ENCODE measurements at regions not wholly inside any gene's neighbourhood (a gene's known extent, or its start where the extent isn't known, plus 50 kb on each side); places are given as distances from the start of the nearest gene placed in this dataset.

- TF ChIP-seq CTCF (IDR thresholded peaks at IDR 0.05) = no peak
- intact Hi-C loops (cut with DNase I) = no loop called here
- no peak for DNase-seq
- no peak for ATAC-seq
- H3K36me3 ChIP-seq = no peaks in the 10 kb centered on the region
- no peaks in the 10 kb centered on the region for H3K27me3 ChIP-seq
- no peak overlapping the region for H3K27ac ChIP-seq
- no peaks in the 10 kb centered on the region for H3K9me3 ChIP-seq
- no peak overlapping the region for H3K4me3 ChIP-seq
- H3K4me1 ChIP-seq = no peaks in the 10 kb centered on the region
These were observed 281.8 kb downstream of the INHBA start for GRCh38 chr7:41421056-41421455.

DNA sequence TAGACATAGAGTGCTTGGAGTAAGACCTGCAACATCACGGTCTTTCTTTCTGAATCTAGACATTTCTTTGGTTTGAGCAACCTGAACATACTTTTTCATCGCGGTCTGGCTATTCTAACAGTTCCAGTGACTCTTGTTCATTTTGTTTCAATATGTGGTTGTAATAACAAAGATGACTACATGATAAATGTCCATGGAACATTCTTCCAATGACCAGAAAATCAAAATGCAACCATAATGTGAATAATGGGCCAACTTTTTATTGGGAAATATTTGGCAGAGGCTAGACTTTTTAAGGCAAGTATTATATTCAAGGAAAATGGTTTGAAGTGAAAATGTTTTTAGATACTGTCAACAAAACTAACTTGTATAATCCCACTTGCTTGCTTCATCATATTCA lies 282.5 kb downstream of the INHBA start:
- DNase-seq (no peak), ATAC-seq (no peak)
- intact Hi-C loops (cut with DNase I) = no loop called here
- Histone ChIP-seq H3K4me1 (no peaks in the 10 kb centered on the region), H3K9me3 (no peaks in the 10 kb centered on the region), H3K27ac (no peak overlapping the region), H3K36me3 (no peaks in the 10 kb centered on the region), H3K27me3 (no peaks in the 10 kb centered on the region), H3K4me3 (no peak overlapping the region)
- TF ChIP-seq CTCF (IDR thresholded peaks at IDR 0.05) = no peak

- no peak for DNase-seq
- no peaks in the 10 kb centered on the region for H3K9me3 ChIP-seq
- no peak overlapping the region for H3K27ac ChIP-seq
- no peak overlapping the region for H3K4me3 ChIP-seq
- H3K4me1 ChIP-seq = no peaks in the 10 kb centered on the region
- TF ChIP-seq CTCF (IDR thresholded peaks at IDR 0.05) = no peak
- no peak for ATAC-seq
- no peaks in the 10 kb centered on the region for H3K36me3 ChIP-seq
- H3K27me3 ChIP-seq = no peaks in the 10 kb centered on the region
- intact Hi-C loops (cut with DNase I) = no loop called here
These were observed 284.6 kb downstream of the INHBA start for GRCh38 chr7:41418337-41418736.

DNA sequence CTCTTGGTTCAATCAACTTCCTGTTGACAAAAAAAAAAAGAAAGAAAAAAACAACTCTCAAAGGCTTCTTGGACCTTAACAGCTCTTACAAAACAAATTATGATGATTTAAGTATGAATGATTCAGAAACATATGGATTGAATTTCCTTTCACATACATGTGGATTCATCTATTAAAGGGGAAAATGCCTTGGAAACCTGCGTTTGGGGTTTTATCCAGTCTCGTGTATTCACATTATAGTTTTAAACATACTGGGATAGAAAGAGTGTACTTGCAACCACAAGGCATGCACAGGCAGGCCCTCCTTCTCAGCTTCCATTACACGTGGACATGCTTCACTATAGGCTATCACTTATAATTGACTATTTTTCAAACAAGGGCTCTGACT lies 286.7 kb downstream of the INHBA start:
- no peak for TF ChIP-seq CTCF (IDR thresholded peaks at IDR 0.05)
- Histone ChIP-seq H3K4me3 (no peak overlapping the region), H3K27me3 (no peaks in the 10 kb centered on the region), H3K36me3 (no peaks in the 10 kb centered on the region), H3K27ac (no peak overlapping the region), H3K9me3 (no peaks in the 10 kb centered on the region), H3K4me1 (no peaks in the 10 kb centered on the region)
- no peak for DNase-seq
- ATAC-seq = no peak
- intact Hi-C loops (cut with DNase I) = no loop called here

GRCh38 chr7:41415471-41416207 lies 287.3 kb downstream of the INHBA start:
- Histone ChIP-seq H3K9me3 (no peaks in the 10 kb centered on the region), H3K4me1 (no peaks in the 10 kb centered on the region), H3K27me3 (no peaks in the 10 kb centered on the region), H3K27ac (no peak overlapping the region), H3K4me3 (no peak overlapping the region), H3K36me3 (no peaks in the 10 kb centered on the region)
- no peak for TF ChIP-seq CTCF (IDR thresholded peaks at IDR 0.05)
- intact Hi-C loops (cut with DNase I) = no loop called here
- DNase-seq = no peak
- ATAC-seq = no peak

DNA sequence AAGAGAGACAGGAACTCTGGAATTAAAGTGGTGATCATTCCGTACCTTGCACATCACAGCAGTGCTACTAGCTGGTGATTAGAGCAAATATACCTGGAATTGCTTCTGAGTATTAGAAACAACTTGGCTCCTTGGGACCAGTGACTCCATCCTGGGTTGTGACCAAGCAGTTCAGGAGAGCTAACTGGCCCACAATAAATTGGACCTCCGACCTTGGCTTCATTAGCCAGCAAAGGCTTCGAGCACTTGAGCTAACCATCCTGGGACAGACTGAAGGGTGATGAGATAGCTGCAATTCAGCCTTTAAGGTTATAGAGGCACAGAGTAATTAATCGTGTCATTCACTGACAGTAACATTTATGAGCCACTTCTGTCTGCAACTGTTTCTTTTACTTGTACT lies 287.8 kb downstream of the INHBA start:
- ATAC-seq = no peak
- Histone ChIP-seq H3K9me3 (no peaks in the 10 kb centered on the region), H3K36me3 (no peaks in the 10 kb centered on the region), H3K27me3 (no peaks in the 10 kb centered on the region), H3K27ac (no peak overlapping the region), H3K4me3 (no peak overlapping the region), H3K4me1 (no peaks in the 10 kb centered on the region)
- DNase-seq = no peak
- intact Hi-C loops (cut with DNase I) = no loop called here
- no peak for TF ChIP-seq CTCF (IDR thresholded peaks at IDR 0.05)
